GM13976 (cell line): ENCODE measurements at regions not wholly inside any gene's neighbourhood (a gene's known extent, or its start where the extent isn't known, plus 50 kb on each side); places are given as distances from the start of the nearest gene placed in this dataset.

Experiments used
- DNase-seq: peaks from one replicate; pipeline ENCODE4 v3.0.0; 2012; ENCODE audit warnings: low spot score
- CTCF ChIP-seq: IDR thresholded peaks from 2 replicates; pipeline ENCODE4 v1.5.1; 2012; ENCODE audit warnings: borderline replicate concordance, mild to moderate bottlenecking; ENCODE audit not compliant: insufficient read depth; ENCODE audit errors: extremely low read depth, missing control alignments, control extremely low read depth
- in situ Hi-C: fragments of 300-500 bp; cut with MboI; formaldehyde crosslinking; loops from one replicate; pipeline ENCODE4 v1.12.0; 2022; ENCODE audit warnings: low sequenced_read_pairs, mixed read lengths, inconsistent platforms; ENCODE audit not compliant: unreplicated experiment

GRCh38 chr13:53890696-53891095, 862.1 kb downstream of the OLFM4 start:
- in situ Hi-C loops = no loop called here
- no peak for DNase-seq
- TF ChIP-seq CTCF = no peak

GRCh38 chr13:53901593-53901992, 873.0 kb downstream of the OLFM4 start:
- TF ChIP-seq CTCF = no peak
- in situ Hi-C loops = no loop called here
- DNase-seq = no peak

- DNase-seq = no peak
- TF ChIP-seq CTCF = no peak
- in situ Hi-C loops = no loop called here
Observed at GRCh38 chr13:53907891-53908290, 879.3 kb downstream of the OLFM4 start.

GRCh38 chr13:53920916-53921315, 892.3 kb downstream of the OLFM4 start:
- in situ Hi-C loops = no loop called here
- no peak for DNase-seq
- no peak for TF ChIP-seq CTCF

GRCh38 chr13:53921473-53921872, 892.9 kb downstream of the OLFM4 start:
- no peak for TF ChIP-seq CTCF
- DNase-seq = peak; percentile 2
- in situ Hi-C loops = no loop called here

GRCh38 chr13:53941588-53942190, 913.1 kb downstream of the OLFM4 start:
- TF ChIP-seq CTCF = no peak
- in situ Hi-C loops = no loop called here
- DNase-seq = no peak
